Right lobe of liver (tissue), 6 donors: ENCODE measurements at regions not wholly inside any gene's neighbourhood (a gene's known extent, or its start where the extent isn't known, plus 50 kb on each side); places are given as distances from the start of the nearest gene placed in this dataset.

Experiments used
- ATAC-seq, 4 donors: fragments of 200-7000 bp; cut with Tn5 transposase; one replicate each; pipeline ENCODE4 v1.9.1; 2020; ENCODE audit warnings: mild to moderate bottlenecking in 4 of 4, moderate library complexity in 4 of 4
- DNase-seq, 3 donors: peaks; one replicate each; pipeline ENCODE4 v3.0.0-alpha.2; 2020
- H3K27ac ChIP-seq, 3 donors: fragments of 200-600 bp; one replicate each; pipeline ENCODE4 v1.8.0; 2022
- H3K27me3 ChIP-seq, 2 donors: fragments of 200-600 bp; one replicate each; pipeline ENCODE4 v1.8.0; 2022
- H3K36me3 ChIP-seq, 4 donors: fragments of 200-600 bp; sonication (generic) in 1 of 4; one replicate each; pipeline versions ENCODE4 v1.5.1 to v1.8.0; 2017 to 2022; ENCODE audit warnings: control low read depth in 1 of 4
- H3K4me1 ChIP-seq, 4 donors: fragments of 200-600 bp; sonication (generic) in 1 of 4; one replicate each; pipeline versions ENCODE4 v1.5.1 to v1.8.0; 2017 to 2022; ENCODE audit warnings: control low read depth in 1 of 4
- H3K4me3 ChIP-seq, 3 donors: fragments of 200-600 bp; one replicate each; pipeline ENCODE4 v1.8.0; 2022
- H3K9me3 ChIP-seq, 4 donors: fragments of 200-600 bp; sonication (generic) in 1 of 4; one replicate each; pipeline versions ENCODE4 v1.5.1 to v1.8.0; 2017 to 2022; ENCODE audit warnings: control low read depth in 1 of 4
- POLR2A ChIP-seq: fragments of 450-650 bp; IDR thresholded peaks from one replicate; pipeline ENCODE4 v1.6.1; 2017; ENCODE audit warnings: antibody characterized with exemption, mild to moderate bottlenecking
- WGBS: methylation state at CpG from one replicate; pipeline ENCODE4 v1.1.6; 2018; ENCODE audit warnings: low coverage, low lambda C conversion rate; ENCODE audit not compliant: insufficient coverage; ENCODE audit errors: missing lambda C conversion rate; 5-methylcytosine and 5-hydroxymethylcytosine counted together
- intact Hi-C, 2 donors: fragments of 100-400 bp; cut with DNase I; formaldehyde crosslinking; loops; one replicate each; pipeline versions ENCODE4 v1.11.2 to v1.14.1; 2022
- TF ChIP-seq, protein P1 (sequence below), 4 donors: fragments of 200-600 bp in 3 of 4; fragments of 450-650 bp in 1 of 4; IDR thresholded peaks; one replicate each; pipeline versions ENCODE4 v1.5.1 to v1.8.0; 2016 to 2022; ENCODE audit warnings: antibody characterized with exemption in 4 of 4, mild to moderate bottlenecking in 2 of 4
- donor health status: DM: no; HTN: yes; CAD: no.
- donor health status: DM: no; HTN: no; CAD: no.
- donor health status: DM: no; HTN: no; CAD: no.
- donor health status: DM: no; HTN: yes; CAD: no.
- donor health status: DM: no; HTN: yes; CAD: no.

DNA sequence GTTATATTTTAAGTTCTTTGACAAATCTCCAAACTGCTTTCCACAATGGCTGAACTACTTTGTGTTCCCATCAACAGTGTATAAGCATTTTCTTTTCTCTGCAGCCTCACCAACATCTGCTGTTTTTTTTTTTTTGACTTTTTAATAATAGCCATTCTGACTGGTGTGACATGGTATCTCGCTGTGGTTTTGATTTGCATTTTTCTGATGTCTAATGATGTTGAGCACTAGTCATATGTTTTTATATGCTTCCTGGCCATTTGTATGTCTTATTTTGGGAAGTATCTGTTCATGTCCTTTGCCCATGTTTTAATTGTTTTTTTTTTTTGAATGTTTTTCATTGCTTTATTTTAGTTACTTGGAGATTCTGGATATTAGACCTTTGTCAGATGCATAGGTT lies 196.6 kb downstream of the PLK2 start:
- WGBS: 90% methylated on average over 1 of the region's 1 CpG
- Histone ChIP-seq H3K4me1 (no peaks in the 10 kb centered on the region), H3K36me3 (no peaks in the 10 kb centered on the region), H3K9me3 (no peaks in the 10 kb centered on the region), H3K4me3 (no peak overlapping the region), H3K27ac (no peak overlapping the region), H3K27me3 (no peaks in the 10 kb centered on the region)
- ATAC-seq (no peak), DNase-seq (no peak)
- intact Hi-C loops: no loop called here
- TF ChIP-seq, protein P1, sequence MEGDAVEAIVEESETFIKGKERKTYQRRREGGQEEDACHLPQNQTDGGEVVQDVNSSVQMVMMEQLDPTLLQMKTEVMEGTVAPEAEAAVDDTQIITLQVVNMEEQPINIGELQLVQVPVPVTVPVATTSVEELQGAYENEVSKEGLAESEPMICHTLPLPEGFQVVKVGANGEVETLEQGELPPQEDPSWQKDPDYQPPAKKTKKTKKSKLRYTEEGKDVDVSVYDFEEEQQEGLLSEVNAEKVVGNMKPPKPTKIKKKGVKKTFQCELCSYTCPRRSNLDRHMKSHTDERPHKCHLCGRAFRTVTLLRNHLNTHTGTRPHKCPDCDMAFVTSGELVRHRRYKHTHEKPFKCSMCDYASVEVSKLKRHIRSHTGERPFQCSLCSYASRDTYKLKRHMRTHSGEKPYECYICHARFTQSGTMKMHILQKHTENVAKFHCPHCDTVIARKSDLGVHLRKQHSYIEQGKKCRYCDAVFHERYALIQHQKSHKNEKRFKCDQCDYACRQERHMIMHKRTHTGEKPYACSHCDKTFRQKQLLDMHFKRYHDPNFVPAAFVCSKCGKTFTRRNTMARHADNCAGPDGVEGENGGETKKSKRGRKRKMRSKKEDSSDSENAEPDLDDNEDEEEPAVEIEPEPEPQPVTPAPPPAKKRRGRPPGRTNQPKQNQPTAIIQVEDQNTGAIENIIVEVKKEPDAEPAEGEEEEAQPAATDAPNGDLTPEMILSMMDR (IDR thresholded peaks at IDR 0.05): no peak
- TF ChIP-seq POLR2A: no peak

DNA sequence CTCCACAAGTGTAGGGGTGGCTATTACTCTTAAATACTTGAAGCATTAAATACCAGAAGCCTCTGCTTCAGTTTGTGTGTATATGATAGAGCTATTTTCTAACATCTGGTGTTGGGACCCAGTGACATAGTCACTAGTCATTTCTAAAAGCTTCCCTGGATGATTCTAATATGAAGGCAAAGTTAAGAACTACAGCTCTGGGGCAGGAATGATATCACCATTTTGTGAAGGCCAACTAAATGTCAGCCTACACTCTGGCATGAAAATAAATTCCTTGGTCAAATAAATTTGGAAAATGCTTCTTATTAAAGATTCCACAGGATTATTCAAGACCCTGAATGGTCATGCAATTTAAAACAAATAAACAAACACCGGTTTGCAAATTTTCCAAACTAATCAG lies 197.7 kb downstream of the PLK2 start:
- intact Hi-C loops: no loop called here
- WGBS: 83% methylated on average over 1 of the region's 1 CpG
- no peak overlapping the region for H3K4me3 ChIP-seq

DNA sequence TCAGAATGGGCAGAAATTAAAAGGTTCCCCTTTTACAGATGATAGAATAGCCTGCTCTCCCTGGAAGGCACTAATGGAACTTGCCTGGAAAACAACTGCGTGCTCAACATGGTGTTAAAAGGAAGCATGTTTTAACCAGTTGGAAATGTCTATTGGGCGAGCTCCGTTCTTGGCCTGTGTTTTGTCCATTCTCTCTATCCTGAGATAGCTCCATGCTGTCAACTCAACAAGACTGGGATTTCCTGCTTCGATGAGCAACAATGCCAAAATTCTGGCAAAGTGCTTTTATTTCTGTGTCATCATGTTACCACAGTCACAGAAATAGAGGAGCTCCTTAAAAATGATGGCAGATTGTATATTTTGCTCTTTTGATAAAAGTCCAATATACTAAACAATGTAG lies 198.3 kb downstream of the PLK2 start:
- Histone ChIP-seq H3K36me3 (no peaks in the 10 kb centered on the region), H3K4me3 (no peak overlapping the region), H3K27ac (no peak overlapping the region), H3K9me3 (no peaks in the 10 kb centered on the region), H3K27me3 (no peaks in the 10 kb centered on the region), H3K4me1 (no peaks in the 10 kb centered on the region)
- TF ChIP-seq, protein P1 (IDR thresholded peaks at IDR 0.05): no peak
- TF ChIP-seq POLR2A: no peak
- no peak for ATAC-seq
- intact Hi-C loops: no loop called here
- 53% methylated on average over 3 of the region's 4 CpGs for WGBS
- DNase-seq: no peak

More for the DNA sequence above, 197.7 kb downstream of the PLK2 start:
- Histone ChIP-seq H3K36me3 (no peaks in the 10 kb centered on the region), H3K9me3 (no peaks in the 10 kb centered on the region), H3K4me1 (no peaks in the 10 kb centered on the region), H3K27me3 (no peaks in the 10 kb centered on the region), H3K27ac (no peak overlapping the region)
- ATAC-seq (no peak), DNase-seq (no peak)
- no peak for TF ChIP-seq POLR2A
- TF ChIP-seq, protein P1 (IDR thresholded peaks at IDR 0.05): no peak

DNA sequence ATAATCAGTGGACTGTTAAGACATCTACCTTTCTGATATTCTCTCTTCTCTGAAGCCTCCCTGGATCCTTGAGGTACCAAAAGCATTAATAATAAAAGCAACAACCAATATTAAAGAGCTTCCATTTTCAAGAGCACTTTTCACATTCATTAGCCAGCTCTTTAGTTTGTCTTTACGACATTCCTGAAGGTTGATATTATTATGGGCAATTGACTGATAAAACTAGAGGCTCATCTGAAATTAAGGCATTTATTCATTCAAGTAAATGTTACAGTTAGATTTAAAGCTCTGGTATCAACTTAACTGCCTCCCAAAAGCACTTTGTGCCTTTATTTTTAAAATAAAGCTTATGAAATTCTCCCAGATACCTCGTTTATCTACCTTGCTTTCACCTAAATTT lies 199.6 kb downstream of the PLK2 start:
- Histone ChIP-seq H3K9me3 (no peaks in the 10 kb centered on the region), H3K4me1 (no peaks in the 10 kb centered on the region), H3K4me3 (no peak overlapping the region), H3K27ac (no peak overlapping the region), H3K36me3 (no peaks in the 10 kb centered on the region), H3K27me3 (no peaks in the 10 kb centered on the region)
- TF ChIP-seq, protein P1 (IDR thresholded peaks at IDR 0.05): no peak
- no peak for TF ChIP-seq POLR2A
- WGBS: 76% methylated on average over 2 of the region's 2 CpGs
- no peak for ATAC-seq
- intact Hi-C loops: no loop called here
- DNase-seq: no peak

DNA sequence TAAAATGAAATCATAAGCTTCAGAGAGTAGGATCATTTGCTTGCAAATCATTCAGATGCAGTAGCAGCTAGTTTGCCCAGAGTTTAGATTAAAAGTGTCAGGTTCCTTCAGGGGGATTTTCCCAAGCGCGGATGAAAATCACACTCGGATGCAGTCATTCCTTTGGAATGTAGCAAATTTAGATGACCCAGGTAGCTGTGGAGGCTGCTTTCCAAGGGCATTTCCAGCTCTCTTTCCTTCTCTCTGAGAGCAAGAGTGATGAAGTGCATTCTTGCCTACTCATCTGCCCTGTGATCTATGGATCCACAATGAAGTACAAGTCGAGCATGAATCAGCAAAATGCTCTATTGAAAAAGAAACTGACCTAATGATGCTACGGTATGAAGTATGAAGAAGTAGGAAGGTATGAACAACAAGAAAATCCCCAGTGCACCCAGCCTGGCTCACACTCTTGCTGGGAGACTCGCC lies 200.2 kb downstream of the PLK2 start:
- Histone ChIP-seq H3K4me3 (no peak overlapping the region), H3K4me1 (no peaks in the 10 kb centered on the region), H3K9me3 (no peaks in the 10 kb centered on the region), H3K27ac (no peak overlapping the region), H3K27me3 (no peaks in the 10 kb centered on the region), H3K36me3 (no peaks in the 10 kb centered on the region)
- DNase-seq: no peak
- WGBS: 43% methylated on average over 6 of the region's 6 CpGs
- no peak for TF ChIP-seq POLR2A
- TF ChIP-seq, protein P1 (IDR thresholded peaks at IDR 0.05): no peak
- intact Hi-C loops: no loop called here
- peak in 1 of 4 donors; percentile 29 for ATAC-seq
